NCI-H128 (cell line): ENCODE measurements at regions not wholly inside any gene's neighbourhood (a gene's known extent, or its start where the extent isn't known, plus 50 kb on each side); places are given as distances from the start of the nearest gene placed in this dataset.

Source experiments
- DNase-seq: peaks from one replicate; lab custom pipeline; 2025; ENCODE audit not compliant: unreplicated experiment; lab: John Stamatoyannopoulos, UW

GRCh38 chr2:104286841-104287240 lies 567.1 kb upstream of the POU3F3 start:
- DNase-seq, result no peak

GRCh38 chr2:104289651-104290565 lies 564.0 kb upstream of the POU3F3 start:
- no peak for DNase-seq

GRCh38 chr2:104290566-104290891 lies 563.4 kb upstream of the POU3F3 start:
- no peak for DNase-seq

- DNase-seq, result no peak
Measured at GRCh38 chr2:104312684-104313083, 541.2 kb upstream of the POU3F3 start.

GRCh38 chr2:104318001-104318665 lies 535.8 kb upstream of the POU3F3 start:
- DNase-seq, result no peak

- DNase-seq, result no peak
Measured at GRCh38 chr2:104321116-104321795, 532.7 kb upstream of the POU3F3 start.

- DNase-seq, result no peak
Measured at GRCh38 chr2:104321796-104322349, 532.0 kb upstream of the POU3F3 start.

- DNase-seq, result no peak
Measured at GRCh38 chr2:104332731-104333130, 521.2 kb upstream of the POU3F3 start.

- DNase-seq, result no peak
Measured at GRCh38 chr2:104337869-104338268, 516.0 kb upstream of the POU3F3 start.

GRCh38 chr2:104340162-104340561 lies 513.8 kb upstream of the POU3F3 start:
- DNase-seq, result no peak

- peak; percentile 14 for DNase-seq
Measured at GRCh38 chr2:104340879-104341828, 512.8 kb upstream of the POU3F3 start.

- DNase-seq, result no peak
Measured at GRCh38 chr2:104344306-104344705, 509.6 kb upstream of the POU3F3 start.

GRCh38 chr2:104344985-104345384 lies 508.9 kb upstream of the POU3F3 start:
- DNase-seq, result no peak

GRCh38 chr2:104358122-104358521 lies 495.8 kb upstream of the POU3F3 start:
- DNase-seq, result no peak

GRCh38 chr2:104361414-104361813 lies 492.5 kb upstream of the POU3F3 start:
- DNase-seq, result no peak

GRCh38 chr2:104368089-104368488 lies 485.8 kb upstream of the POU3F3 start:
- no peak for DNase-seq

GRCh38 chr2:104371087-104371781 lies 482.7 kb upstream of the POU3F3 start:
- DNase-seq, result no peak

- no peak for DNase-seq
Measured at GRCh38 chr2:104375206-104375605, 478.7 kb upstream of the POU3F3 start.

- no peak for DNase-seq
Measured at GRCh38 chr2:104378853-104379374, 475.0 kb upstream of the POU3F3 start.

GRCh38 chr2:104384961-104385360 lies 469.0 kb upstream of the POU3F3 start:
- no peak for DNase-seq
